HG03442 (cell line): ENCODE measurements at regions not wholly inside any gene's neighbourhood (a gene's known extent, or its start where the extent isn't known, plus 50 kb on each side); places are given as distances from the start of the nearest gene placed in this dataset.
"Not testable (repeated sequence)": the region's sequence is repeated elsewhere in the genome, so short reads cannot be mapped to it uniquely, and the experiment has no call there.

Source experiments
- ATAC-seq: cut with Tn5 transposase; IDR thresholded peaks from one replicate; pipeline ENCODE4 v1.9.1; 2021; ENCODE audit warnings: mild to moderate bottlenecking, moderate library complexity; ENCODE audit not compliant: unreplicated experiment

DNA sequence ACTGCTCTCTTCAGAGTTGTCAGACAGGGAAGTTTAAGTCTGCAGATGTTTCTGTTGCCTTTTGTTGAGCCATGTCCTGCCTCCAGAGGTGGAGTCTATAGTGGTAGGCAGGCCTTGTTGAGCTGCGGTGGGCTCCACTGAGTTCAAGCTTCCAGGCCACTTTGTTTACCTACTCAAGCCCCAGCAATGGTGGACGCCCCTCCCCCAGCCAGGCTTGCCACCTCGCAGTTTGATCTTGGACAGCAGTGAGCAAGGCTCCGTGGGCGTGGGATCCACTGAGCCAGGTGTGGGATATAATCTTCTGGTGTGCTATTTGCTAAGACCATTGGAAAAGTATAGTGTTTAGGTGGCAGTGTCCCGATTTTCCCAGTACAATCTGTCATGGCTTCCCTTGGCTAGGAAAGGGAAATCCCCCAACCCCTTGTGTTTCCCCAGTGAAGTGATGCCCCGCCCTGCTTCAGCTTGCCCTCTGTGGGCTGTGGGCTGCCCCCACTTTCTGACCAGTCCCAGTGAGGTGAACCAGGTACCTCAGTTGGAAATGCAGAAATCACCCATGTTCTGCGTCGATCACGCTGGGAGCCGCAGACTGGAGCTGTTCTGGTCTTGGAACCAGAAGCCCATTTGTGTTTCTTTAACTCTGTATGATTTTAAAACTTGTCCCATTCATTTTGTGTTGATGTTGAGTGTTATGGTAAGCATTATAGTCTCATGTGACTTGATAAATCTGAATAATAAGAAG is 89.2 kb upstream of the CALCR start:
- no peak for ATAC-seq

DNA sequence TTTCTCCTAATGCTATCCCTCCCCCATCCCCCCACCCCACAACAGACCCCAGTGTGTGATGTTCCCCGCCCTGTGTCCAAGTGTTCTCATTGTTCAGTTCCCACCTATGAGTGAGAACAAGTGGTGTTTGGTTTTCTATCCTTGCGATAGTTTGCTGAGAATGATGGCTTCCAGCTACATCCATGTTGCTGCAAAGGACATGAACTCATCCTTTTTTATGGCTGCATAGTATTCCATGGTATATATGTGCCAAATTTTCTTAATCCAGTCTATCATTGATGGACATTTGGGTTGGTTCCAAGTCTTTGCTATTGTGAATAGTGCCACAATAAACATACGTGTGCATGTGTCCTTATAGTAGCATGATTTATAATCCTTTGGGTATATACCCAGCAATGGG is 83.6 kb upstream of the CALCR start:
- ATAC-seq: not testable (repeated sequence)

DNA sequence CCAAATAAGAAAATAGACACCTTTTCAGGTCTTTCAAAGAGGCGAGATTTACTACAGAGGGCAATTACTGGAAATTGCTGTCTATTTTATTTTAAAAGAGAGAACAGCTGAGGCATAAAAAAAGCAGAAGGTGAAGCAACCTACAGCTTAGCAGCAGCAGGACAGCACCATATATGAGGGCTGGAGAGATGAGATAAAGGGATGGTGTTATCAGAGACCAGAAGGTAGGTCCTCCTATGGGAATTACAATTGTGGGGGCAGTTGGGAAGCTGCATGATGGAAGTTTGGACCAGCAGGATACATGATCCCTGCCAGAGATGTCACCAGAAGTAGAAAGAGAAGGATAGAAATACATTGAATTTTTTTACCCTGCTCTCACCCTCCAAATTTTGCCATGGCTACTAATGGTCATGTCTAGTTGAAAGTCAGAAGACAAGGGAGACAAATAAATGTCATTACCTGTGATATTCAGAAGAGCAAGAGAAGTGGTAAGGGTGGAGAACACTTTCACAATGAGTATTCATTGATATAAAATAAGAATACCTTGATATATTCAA is 77.2 kb upstream of the CALCR start:
- no peak for ATAC-seq

DNA sequence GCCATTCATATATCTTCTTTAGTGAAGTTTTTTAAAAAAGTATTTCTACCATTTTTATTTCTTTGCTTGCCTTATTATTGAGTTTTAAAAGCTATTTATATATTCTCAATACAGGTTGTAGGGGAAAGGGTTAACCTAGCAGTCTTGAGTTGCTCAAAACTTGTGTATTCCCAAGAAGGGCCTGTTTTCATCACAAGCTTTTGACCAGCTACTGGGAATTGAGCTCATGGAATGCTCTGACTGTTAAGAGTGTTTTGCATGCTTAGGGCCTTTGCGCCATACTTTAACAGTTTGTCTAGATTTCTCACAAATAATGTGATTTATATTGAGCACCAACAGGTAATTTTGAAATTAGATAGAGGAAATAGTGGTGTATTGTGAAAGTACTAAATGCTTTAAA is 72.0 kb upstream of the CALCR start:
- ATAC-seq: no peak

DNA sequence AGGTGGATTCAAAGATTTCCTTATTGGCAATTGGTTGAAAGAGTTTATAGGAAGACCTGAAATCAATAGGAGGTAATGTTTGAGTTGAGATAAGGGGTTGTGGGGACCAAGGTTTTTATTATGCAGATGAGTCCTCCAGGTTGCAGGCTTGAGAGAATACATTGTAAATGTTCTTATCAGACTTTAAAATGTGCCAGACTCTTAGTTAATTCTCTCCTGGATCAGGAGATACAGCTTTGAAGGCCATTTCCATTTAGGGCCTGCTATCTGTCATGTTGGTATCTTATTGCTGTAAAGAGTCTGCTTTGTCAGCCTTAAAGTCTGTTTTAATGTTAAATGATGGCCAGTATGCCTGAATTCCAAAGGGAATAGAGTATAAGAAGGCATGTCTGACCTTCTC is 61.8 kb upstream of the CALCR start:
- no peak for ATAC-seq

DNA sequence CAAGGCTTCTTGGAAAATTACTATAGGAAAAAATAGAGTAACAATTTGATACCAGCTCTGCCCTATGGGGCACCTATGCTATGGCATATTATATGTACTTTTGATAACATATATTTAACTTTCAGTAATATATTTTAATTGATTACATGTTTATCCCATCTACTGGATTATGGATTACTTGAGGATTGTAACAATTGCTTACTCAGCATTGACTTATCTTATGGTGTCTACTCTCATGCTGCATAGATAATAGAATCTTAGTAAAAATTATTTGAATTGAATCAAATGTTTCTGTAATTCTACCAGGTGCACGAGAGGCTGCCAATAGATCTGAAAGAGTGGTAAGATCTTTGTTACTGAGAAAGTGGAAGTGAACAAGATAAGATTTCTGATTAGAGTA is 57.8 kb upstream of the CALCR start:
- ATAC-seq: no peak

DNA sequence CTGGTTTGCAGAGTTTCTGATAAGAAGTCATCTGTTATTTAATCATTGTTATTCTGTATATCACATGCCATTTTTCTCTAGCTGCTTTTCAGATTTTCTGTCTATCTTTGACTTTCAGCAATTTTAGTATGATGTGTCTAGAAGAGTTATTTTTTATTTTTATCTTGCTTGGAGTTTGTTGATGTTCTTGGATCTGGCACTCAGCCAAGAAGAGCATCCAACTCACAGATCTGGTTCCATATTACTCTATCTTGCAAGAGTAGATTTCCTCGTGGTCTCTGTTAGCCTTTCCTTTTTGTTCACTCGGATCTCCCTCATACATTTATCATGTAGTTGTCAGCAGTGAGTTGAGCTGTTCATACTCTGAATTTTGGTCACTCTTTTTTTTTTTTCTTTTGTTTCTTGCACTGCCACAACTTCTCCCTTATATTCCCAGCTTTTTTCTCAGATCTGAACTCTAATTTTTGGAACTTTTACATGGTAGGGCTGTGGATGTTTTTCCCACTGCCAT is 54.8 kb upstream of the CALCR start:
- no peak for ATAC-seq

DNA sequence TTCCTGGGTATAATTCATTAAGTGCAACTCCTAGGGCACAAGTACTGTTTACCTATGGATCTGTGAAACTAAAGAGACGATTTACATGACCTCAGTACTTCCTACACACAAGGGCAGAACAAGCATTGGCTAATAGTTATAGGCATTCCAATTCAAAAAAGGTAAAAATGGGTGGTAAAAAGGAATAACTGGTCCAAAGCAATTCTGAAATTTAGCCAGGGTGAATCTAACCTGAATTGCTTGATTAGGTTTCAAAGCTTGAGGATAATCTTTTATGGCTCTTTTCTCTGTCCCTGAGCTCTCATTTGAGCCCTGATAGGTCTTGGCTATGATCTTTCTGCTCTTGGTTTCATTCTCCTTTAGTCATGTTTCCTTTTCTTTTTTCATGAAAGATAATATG is 52.3 kb upstream of the CALCR start:
- ATAC-seq: no peak
